WTC11 (cell line): ENCODE measurements at regions not wholly inside any gene's neighbourhood (a gene's known extent, or its start where the extent isn't known, plus 50 kb on each side); places are given as distances from the start of the nearest gene placed in this dataset.

Experiments used
- ATAC-seq: fragments of 200-7000 bp; cut with Tn5 transposase; 2 replicates; pipeline ENCODE4 v1.10.0; 2021; ENCODE audit warnings: mild to moderate bottlenecking, moderate library complexity
- CTCF ChIA-PET: fragments of 300-600 bp; sonication (Branson Sonifier 250); formaldehyde crosslinking; loops from one replicate; lab custom pipeline; 2021; ENCODE audit warnings: antibody characterized with exemption; lab: Charles Lee
- POLR2A ChIA-PET: fragments of 350-600 bp; sonication (Branson Sonifier 250); formaldehyde crosslinking; loops from one replicate; lab custom pipeline; 2021; ENCODE audit warnings: antibody characterized with exemption; lab: Charles Lee
- DNase-seq: peaks from one replicate; pipeline ENCODE4 v3.0.0; 2021; ENCODE audit warnings: low spot score
- H3K27ac Mint-ChIP-seq: 2 replicates; pipeline ENCODE4 v1.8.0; 2021; ENCODE audit warnings: mixed read lengths
- H3K27me3 Mint-ChIP-seq: 2 replicates; pipeline ENCODE4 v1.8.0; 2021; ENCODE audit warnings: low read depth, mild to moderate bottlenecking, moderate library complexity, mixed read lengths
- H3K36me3 Mint-ChIP-seq: 2 replicates; pipeline ENCODE4 v1.8.0; 2021; ENCODE audit warnings: mixed read lengths
- H3K4me1 Mint-ChIP-seq: 2 replicates; pipeline ENCODE4 v1.8.0; 2022; ENCODE audit warnings: mixed read lengths
- H3K4me3 Mint-ChIP-seq: 2 replicates; pipeline ENCODE4 v1.8.0; 2021; ENCODE audit warnings: mild to moderate bottlenecking, moderate library complexity, mixed read lengths
- H3K9me3 Mint-ChIP-seq: 2 replicates; pipeline ENCODE4 v1.8.0; 2021; ENCODE audit warnings: mixed read lengths
- AFF4 ChIP-seq: sonication (generic); formaldehyde crosslinking; IDR thresholded peaks from 2 replicates; pipeline ENCODE4 v1.8.1; 2023; ENCODE audit warnings: mild to moderate bottlenecking, missing genetic modification reagents, borderline replicate concordance
- ATF2 ChIP-seq: sonication (generic); formaldehyde crosslinking; IDR thresholded peaks from 2 replicates; pipeline ENCODE4 v1.8.1; 2022; ENCODE audit warnings: low read depth, missing genetic modification reagents, borderline replicate concordance
- GABPB1 ChIP-seq: sonication (generic); formaldehyde crosslinking; IDR thresholded peaks from 2 replicates; pipeline ENCODE4 v1.8.1; 2023; ENCODE audit warnings: mild to moderate bottlenecking, missing genetic modification reagents
- HMGXB4 ChIP-seq: sonication (generic); formaldehyde crosslinking; IDR thresholded peaks from 2 replicates; pipeline ENCODE4 v1.8.1; 2023; ENCODE audit warnings: mild to moderate bottlenecking, moderate library complexity, missing genetic modification reagents
- IRF1 ChIP-seq: sonication (generic); formaldehyde crosslinking; IDR thresholded peaks from 2 replicates; pipeline ENCODE4 v1.8.0; 2023; ENCODE audit warnings: missing genetic modification reagents
- IRF2 ChIP-seq: sonication (generic); formaldehyde crosslinking; IDR thresholded peaks from 2 replicates; pipeline ENCODE4 v1.8.0; 2022; ENCODE audit warnings: low read depth, missing genetic modification reagents, borderline replicate concordance
- MAX ChIP-seq: sonication (generic); formaldehyde crosslinking; IDR thresholded peaks from 2 replicates; pipeline ENCODE4 v1.8.0; 2022; ENCODE audit warnings: mild to moderate bottlenecking, missing genetic modification reagents
- MYBL2 ChIP-seq: sonication (generic); formaldehyde crosslinking; IDR thresholded peaks from 2 replicates; pipeline ENCODE4 v1.8.1; 2023; ENCODE audit warnings: mild to moderate bottlenecking, moderate library complexity, missing genetic modification reagents
- NFE2L1 ChIP-seq: sonication (generic); formaldehyde crosslinking; IDR thresholded peaks from 2 replicates; pipeline ENCODE4 v1.8.1; 2023; ENCODE audit warnings: missing genetic modification reagents
- NR1H2 ChIP-seq: sonication (generic); formaldehyde crosslinking; IDR thresholded peaks from 2 replicates; pipeline ENCODE4 v1.9.0; 2021; ENCODE audit warnings: mild to moderate bottlenecking, moderate library complexity, missing genetic modification reagents
- PRDM15 ChIP-seq: sonication (generic); formaldehyde crosslinking; IDR thresholded peaks from 2 replicates; pipeline ENCODE4 v1.8.0; 2022; ENCODE audit warnings: missing genetic modification reagents
- PREB ChIP-seq: sonication (generic); formaldehyde crosslinking; IDR thresholded peaks from 2 replicates; pipeline ENCODE4 v1.8.1; 2022; ENCODE audit warnings: mild to moderate bottlenecking, missing genetic modification reagents, moderate library complexity, borderline replicate concordance
- USF2 ChIP-seq: sonication (generic); formaldehyde crosslinking; IDR thresholded peaks from 2 replicates; pipeline ENCODE4 v1.8.1; 2023; ENCODE audit warnings: mild to moderate bottlenecking, missing genetic modification reagents, moderate library complexity
- ZNF232 ChIP-seq: sonication (generic); formaldehyde crosslinking; IDR thresholded peaks from 2 replicates; pipeline ENCODE4 v1.8.0; 2022; ENCODE audit warnings: mild to moderate bottlenecking, missing genetic modification reagents
- ZNF396 ChIP-seq: fragments of 250-450 bp; sonication (Bioruptor Pico); IDR thresholded peaks from 2 replicates; pipeline ENCODE4 v1.8.0; 2021; ENCODE audit warnings: mild to moderate bottlenecking, moderate library complexity, borderline replicate concordance
- ZNF512 ChIP-seq: sonication (generic); formaldehyde crosslinking; IDR thresholded peaks from 2 replicates; pipeline ENCODE4 v1.8.1; 2022; ENCODE audit warnings: missing genetic modification reagents, borderline replicate concordance

- TF ChIP-seq IRF1 (no peak), PRDM15 (CRISPR knock-in tag) (no peak), IRF2 (CRISPR knock-in tag) (no peak), USF2 (CRISPR knock-in tag) (no peak), NFE2L1 (CRISPR knock-in tag) (no peak), MYBL2 (CRISPR knock-in tag) (no peak)
These were observed 57.4 kb upstream of the DMRTA1 start (continued) for GRCh38 chr9:22389271-22389670.

- CTCF ChIA-PET, result no interaction called here
- Mint-ChIP-seq H3K27ac (no peak overlapping the region), H3K4me1 (no peaks in the 10 kb centered on the region), H3K9me3 (peaks cover 11% of the 10 kb centered on the region), H3K4me3 (no peak overlapping the region), H3K27me3 (no peaks in the 10 kb centered on the region), H3K36me3 (peaks cover 4% of the 10 kb centered on the region)
- ATAC-seq, result no peak
- DNase-seq, result no peak
- no peak for TF ChIP-seq GABPB1 (CRISPR knock-in tag)
- TF ChIP-seq ZNF232 (CRISPR knock-in tag), result no peak
- TF ChIP-seq MAX (CRISPR knock-in tag), result no peak
- TF ChIP-seq NR1H2 (CRISPR knock-in tag), result no peak
- TF ChIP-seq HMGXB4 (CRISPR knock-in tag), result no peak
- no peak for TF ChIP-seq AFF4
- TF ChIP-seq ZNF396, result no peak
- no peak for TF ChIP-seq ZNF512 (CRISPR knock-in tag)
- no peak for TF ChIP-seq ATF2 (CRISPR knock-in tag)
- TF ChIP-seq PREB (CRISPR knock-in tag), result no peak
- POLR2A ChIA-PET, result no interaction called here
These were observed 54.1 kb upstream of the DMRTA1 start for GRCh38 chr9:22392523-22392922.
